ENCODE measurements at regions not wholly inside any gene's neighbourhood (a gene's known extent, or its start where the extent isn't known, plus 50 kb on each side); places are given as distances from the start of the nearest gene placed in this dataset.

- DNase-seq (ENCODE audit: low spot score in 2 of 2), result no peak
- Histone ChIP-seq H3K36me3 (no peaks in the 10 kb centered on the region), H3K27ac (no peak overlapping the region), H3K4me3 (no peak overlapping the region), H3K27me3 (no peaks in the 10 kb centered on the region), H3K9me3 (peaks cover 4 to 25% of the 10 kb centered on the region in 2 donors), H3K4me1 (no peaks in the 10 kb centered on the region)
- TF ChIP-seq CTCF (IDR thresholded peaks at IDR 0.05) (no peak), POLR2A (IDR thresholded peaks at IDR 0.05) (no peak), POLR2AphosphoS5 (IDR thresholded peaks at IDR 0.05) (no peak)
- intact Hi-C loops (cut with DNase I; ENCODE audit: low total_unique reads), result no loop called here
Measured at GRCh38 chr9:82449986-82450385, 461.4 kb downstream of the SPATA31D1 start.

GRCh38 chr9:82454509-82455190 is 466.1 kb downstream of the SPATA31D1 start:
- H3K27me3 ChIP-seq, result no peaks in the 10 kb centered on the region
- H3K4me3 ChIP-seq, result no peak overlapping the region
- H3K4me1 ChIP-seq, result no peaks in the 10 kb centered on the region
- no peak overlapping the region for H3K27ac ChIP-seq
- TF ChIP-seq POLR2A (IDR thresholded peaks at IDR 0.05) (no peak), POLR2AphosphoS5 (IDR thresholded peaks at IDR 0.05) (no peak), CTCF (IDR thresholded peaks at IDR 0.05) (no peak)
- H3K36me3 ChIP-seq, result no peaks in the 10 kb centered on the region
- no peak for DNase-seq (ENCODE audit: low spot score in 2 of 2)
- intact Hi-C loops (cut with DNase I; ENCODE audit: low total_unique reads), result no loop called here
- H3K9me3 ChIP-seq, result peaks cover 0 to 7% of the 10 kb centered on the region in 2 donors

- TF ChIP-seq CTCF (IDR thresholded peaks at IDR 0.05), result no peak
- no peak for TF ChIP-seq POLR2AphosphoS5 (IDR thresholded peaks at IDR 0.05)
- no peak for TF ChIP-seq POLR2A (IDR thresholded peaks at IDR 0.05)
- H3K27ac ChIP-seq, result no peak overlapping the region
- no peak for DNase-seq (ENCODE audit: low spot score in 2 of 2)
- no peaks in the 10 kb centered on the region for H3K27me3 ChIP-seq
- no peaks in the 10 kb centered on the region for H3K4me1 ChIP-seq
- no peaks in the 10 kb centered on the region for H3K36me3 ChIP-seq
- H3K4me3 ChIP-seq, result no peak overlapping the region
- intact Hi-C loops (cut with DNase I; ENCODE audit: low total_unique reads), result no loop called here
- H3K9me3 ChIP-seq, result no peaks in the 10 kb centered on the region
Measured at GRCh38 chr9:82456642-82457041, 468.1 kb downstream of the SPATA31D1 start.

GRCh38 chr9:82457298-82457697 is 468.7 kb downstream of the SPATA31D1 start:
- DNase-seq (ENCODE audit: low spot score in 2 of 2), result no peak
- Histone ChIP-seq H3K36me3 (no peaks in the 10 kb centered on the region), H3K9me3 (no peaks in the 10 kb centered on the region), H3K27me3 (no peaks in the 10 kb centered on the region), H3K4me3 (no peak overlapping the region), H3K27ac (no peak overlapping the region), H3K4me1 (no peaks in the 10 kb centered on the region)
- no peak for TF ChIP-seq POLR2AphosphoS5 (IDR thresholded peaks at IDR 0.05)
- TF ChIP-seq POLR2A (IDR thresholded peaks at IDR 0.05), result no peak
- no peak for TF ChIP-seq CTCF (IDR thresholded peaks at IDR 0.05)
- intact Hi-C loops (cut with DNase I; ENCODE audit: low total_unique reads), result no loop called here

GRCh38 chr9:82457891-82458290 is 469.3 kb downstream of the SPATA31D1 start:
- H3K36me3 ChIP-seq, result no peaks in the 10 kb centered on the region
- H3K4me1 ChIP-seq, result no peaks in the 10 kb centered on the region
- intact Hi-C loops (cut with DNase I; ENCODE audit: low total_unique reads), result no loop called here
- no peak for TF ChIP-seq POLR2AphosphoS5 (IDR thresholded peaks at IDR 0.05)
- TF ChIP-seq POLR2A (IDR thresholded peaks at IDR 0.05), result no peak
- no peak for TF ChIP-seq CTCF (IDR thresholded peaks at IDR 0.05)
- DNase-seq (ENCODE audit: low spot score in 2 of 2), result no peak
- H3K4me3 ChIP-seq, result no peak overlapping the region
- H3K27ac ChIP-seq, result no peak overlapping the region
- no peaks in the 10 kb centered on the region for H3K27me3 ChIP-seq
- no peaks in the 10 kb centered on the region for H3K9me3 ChIP-seq

Data from breast epithelium (tissue), 4 donors.